GM18867 (cell line): ENCODE measurements at regions not wholly inside any gene's neighbourhood (a gene's known extent, or its start where the extent isn't known, plus 50 kb on each side); places are given as distances from the start of the nearest gene placed in this dataset.

Experiments used
- ATAC-seq: cut with Tn5 transposase; IDR thresholded peaks from one replicate; pipeline ENCODE4 v1.9.1; 2021; ENCODE audit warnings: mild to moderate bottlenecking, moderate library complexity; ENCODE audit not compliant: unreplicated experiment

DNA sequence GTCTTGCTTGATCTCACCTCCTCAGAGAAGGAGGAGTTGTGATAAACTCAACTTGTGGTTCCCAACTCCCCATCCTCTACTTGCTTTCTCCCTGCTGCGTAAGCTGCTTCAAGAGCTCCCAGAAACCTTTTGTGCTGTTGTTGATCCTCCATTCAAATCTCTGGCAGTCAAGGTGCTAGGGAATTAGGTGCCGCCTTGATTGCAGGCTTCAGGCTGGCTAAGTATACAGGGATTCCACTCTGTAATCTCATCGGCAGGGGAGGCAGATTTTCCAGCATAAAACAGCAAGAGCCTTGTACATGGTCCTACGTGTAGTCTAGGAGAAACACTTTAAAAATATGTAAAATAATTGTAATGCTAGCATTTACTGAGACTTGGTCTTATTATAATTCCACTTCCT, 116.2 kb upstream of the DDX18 start:
- no peak for ATAC-seq

DNA sequence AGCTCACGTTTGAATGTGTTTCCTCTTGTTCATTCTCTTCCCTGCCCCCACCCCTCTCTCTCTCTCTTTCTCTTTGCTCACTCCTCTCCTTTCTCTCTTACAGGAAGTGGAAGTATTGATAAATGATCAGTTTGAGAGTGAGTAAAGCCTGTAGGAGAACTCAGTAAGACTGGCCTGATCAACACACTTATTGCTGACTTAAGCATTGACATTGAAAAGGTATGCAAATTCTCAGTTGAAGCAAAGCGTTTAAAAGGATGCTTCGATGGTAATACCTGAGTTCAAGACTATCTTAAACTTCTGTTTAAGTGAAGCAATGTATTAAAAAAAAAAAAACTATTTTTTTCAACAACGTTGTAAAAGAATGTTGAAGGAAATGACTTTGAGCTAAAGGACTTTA, 115.7 kb upstream of the DDX18 start:
- ATAC-seq, result no peak

DNA sequence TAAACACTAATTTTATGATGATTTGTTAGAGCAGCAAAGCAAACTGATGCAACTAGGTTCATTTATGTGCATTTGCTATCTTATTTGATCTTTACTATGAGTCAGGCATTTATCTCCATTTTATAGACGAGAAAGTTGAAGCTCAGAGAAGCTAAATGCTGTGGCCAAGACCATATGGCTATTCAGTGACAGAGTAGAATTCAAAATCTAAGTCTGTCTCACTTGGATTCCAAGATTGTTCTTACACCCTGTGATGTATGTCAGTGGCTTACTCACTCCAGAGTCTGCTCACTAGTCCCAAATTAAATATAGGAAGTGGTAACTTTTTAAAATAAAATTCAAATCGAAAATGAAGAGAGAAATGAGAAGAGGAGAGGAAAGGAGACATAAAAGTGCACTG, 114.0 kb upstream of the DDX18 start:
- no peak for ATAC-seq

DNA sequence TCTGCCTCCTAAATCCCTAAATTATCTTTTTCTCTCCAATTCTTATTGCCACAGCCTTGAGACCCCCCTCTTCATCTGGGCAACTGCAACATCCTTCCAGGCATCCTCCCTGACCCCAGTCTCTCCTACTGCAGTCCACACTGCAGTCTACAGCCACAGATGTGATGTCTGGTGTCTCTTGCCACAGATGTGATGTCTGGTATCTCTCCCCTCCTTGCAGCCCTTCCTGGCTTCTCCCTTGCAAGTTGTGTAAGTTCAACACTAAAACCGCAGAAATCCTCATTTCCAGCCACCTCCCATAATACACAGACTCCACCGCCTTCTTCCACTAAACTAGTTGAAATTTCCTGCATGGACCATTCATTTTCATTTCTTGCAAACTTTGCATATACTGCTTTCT, 113.1 kb upstream of the DDX18 start:
- no peak for ATAC-seq

DNA sequence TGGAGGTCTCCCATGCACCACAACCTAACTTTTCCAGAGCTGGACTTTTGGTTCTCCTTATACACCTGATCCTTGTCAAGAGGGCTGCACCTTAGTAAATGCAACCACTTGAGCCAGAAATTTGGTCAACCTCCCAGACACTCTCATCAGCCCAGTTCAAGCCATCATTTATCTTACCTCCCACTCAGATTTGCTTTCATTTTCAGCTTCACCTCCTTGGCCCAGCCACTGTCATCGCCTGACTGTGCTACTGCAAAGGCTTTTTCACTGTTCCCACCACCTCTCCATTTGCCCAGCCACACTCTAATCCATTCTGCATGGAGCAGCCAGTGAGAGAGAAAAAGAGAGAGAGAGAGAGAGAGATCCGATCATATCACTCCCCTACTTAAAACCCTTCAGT, 112.4 kb upstream of the DDX18 start:
- peak; percentile 69 for ATAC-seq

DNA sequence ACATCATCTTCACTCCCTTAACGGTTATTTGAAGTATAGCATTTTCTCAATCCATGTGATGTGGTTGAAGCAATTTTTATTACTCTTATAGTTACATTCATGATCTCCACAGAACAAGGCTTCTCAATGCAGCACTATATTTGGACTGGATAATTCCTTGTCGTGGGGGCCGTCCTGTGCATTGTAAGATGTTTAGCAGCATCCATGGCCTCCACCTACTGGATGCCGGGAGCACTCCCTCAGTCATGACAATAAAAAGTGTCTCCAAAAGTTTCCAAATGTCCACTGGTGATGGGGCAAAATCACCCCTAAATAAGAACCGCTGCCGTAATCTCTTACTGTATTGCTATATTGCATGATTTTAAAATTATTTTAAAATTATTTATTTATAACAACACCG, 110.6 kb upstream of the DDX18 start:
- no peak for ATAC-seq

DNA sequence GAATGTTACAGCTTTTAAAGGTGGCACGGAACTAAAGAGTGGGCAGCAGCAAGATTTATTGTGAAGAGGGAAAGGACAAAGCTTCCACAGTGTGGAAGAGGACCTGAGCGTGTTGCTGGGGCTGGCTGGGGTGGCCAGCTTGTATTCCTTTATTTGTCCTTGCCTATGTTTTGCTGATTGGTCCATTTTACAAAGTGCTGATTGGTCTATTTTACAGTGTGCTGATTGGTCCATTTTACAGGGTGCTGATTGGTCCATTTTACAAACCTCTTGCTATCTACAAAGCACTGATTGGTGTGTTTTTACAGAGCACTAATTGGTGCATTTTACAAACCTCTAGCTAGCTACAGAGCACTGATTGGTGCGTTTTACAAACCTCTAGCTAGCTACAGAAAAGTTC, 109.7 kb upstream of the DDX18 start:
- no peak for ATAC-seq

DNA sequence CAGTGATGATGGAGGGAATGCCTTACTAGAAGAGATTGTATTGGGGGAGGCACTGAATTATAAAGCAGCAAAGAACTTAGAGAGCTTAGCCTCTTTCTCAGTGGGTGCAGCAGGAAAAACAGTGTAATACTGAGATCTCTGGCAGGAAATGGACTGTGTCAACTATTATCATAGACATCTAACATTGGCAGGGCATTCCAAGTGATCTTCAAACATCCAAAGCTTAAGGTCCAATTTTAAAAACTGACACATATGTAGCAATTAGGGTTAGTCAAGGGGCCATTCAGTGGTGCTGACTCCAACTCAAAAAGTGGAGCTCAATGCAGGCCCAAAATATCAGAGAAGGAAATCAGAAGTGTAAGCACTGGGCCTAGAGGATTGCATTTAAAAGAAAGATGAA, 106.6 kb upstream of the DDX18 start:
- no peak for ATAC-seq

DNA sequence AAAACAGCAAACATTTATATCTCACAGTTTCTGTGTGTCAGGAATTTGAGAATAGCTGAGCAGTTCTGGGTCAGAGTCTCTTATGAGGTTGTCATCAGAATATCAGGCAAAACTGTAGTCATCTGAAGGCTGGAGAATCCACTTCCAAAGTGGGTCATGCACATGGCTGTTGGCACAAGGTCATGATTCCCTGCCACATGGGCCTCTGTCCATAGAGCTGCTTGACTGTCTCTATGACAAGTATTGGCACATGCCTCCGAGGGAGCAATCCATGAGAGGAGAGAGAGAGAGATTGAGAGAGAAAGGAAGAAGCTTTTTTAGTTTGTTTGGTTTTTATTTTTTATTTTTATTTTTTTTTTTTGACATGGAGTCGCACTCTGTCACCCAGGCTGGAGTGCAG, 101.8 kb upstream of the DDX18 start:
- ATAC-seq, result no peak

DNA sequence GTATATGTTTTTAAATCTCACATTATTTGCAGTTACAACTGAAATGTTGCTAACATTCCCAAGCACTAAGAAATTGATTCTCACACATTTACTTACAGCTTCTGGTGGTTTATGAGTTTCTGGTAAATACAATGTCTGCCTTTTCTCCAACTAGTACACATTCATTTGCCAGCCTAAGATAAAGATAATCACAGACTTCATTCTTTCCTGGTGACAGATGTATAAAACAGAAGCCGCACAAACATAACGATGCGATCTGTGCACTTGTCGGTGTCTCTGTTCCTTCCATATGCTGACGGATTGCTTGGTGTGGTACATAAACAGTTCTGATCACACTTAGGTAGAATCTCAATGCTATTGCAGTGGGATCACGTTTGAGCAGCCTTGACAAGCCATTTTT, 100.4 kb upstream of the DDX18 start:
- no peak for ATAC-seq

DNA sequence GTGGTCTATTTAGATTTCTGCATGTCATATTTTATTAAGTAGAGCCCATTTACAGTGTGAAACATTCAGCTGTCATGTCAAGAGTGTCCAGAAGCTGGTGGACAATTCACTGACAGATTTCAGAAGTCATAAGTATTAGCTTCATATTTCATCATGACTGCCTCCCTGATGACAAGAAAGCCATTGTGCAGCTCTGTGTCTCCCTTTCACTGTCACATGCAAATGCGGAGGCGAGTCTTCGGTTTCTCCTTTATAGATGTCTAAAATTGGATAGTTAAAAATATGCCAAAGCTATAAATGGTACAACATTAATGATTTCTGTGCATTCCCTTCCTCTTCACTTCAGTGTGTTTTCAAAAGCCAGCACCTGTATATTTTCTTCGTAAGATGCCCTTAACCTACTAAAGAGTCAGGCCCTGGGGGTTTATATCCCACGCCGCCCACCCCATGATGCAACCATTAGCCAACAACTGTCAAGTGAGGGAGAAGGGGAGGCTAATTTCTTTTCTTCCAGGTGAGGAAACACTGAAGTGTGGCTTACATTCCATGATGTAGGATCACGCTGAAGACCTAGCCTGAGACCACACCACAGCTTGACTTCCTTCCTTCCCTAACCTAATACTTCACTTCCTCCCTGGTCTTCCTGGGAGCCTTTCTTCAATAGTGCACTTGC, 99.6 kb upstream of the DDX18 start:
- ATAC-seq, result no peak

DNA sequence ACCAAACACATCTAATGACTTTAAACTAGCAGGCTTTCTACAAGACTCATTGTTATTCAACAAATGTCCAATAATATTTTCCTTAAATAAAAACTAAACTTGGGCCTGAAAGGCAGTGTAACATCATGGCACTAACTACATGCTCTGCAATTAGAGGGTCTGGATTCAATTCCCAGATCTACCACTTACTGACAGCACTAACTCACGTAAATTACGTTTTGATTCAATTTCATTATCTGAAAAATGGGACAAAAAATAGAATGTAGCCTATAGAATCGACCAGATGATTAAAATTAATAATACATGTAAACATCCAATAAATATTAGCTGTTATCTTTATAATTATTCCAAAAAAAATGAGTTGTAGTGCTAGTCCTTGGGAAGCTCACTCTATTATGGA, 98.0 kb upstream of the DDX18 start:
- no peak for ATAC-seq

DNA sequence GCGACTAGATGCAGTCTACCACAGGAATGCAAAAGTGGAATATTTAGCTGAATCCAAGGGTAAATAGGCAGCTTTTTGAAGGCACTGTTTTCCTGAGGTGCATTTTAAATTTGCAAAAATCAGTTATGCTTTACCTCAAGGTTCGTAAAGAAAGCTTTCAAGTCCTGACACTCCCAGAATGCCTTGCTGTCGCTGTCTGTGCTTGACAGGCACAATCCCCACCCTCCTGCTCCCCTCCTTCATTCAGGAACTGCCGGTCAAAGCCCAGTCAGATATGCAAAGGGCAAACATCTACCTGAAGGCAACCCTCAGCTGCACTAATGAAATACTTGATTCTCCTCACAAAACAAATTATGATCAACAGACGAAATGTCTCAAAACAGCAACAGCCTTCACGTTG, 97.4 kb upstream of the DDX18 start:
- ATAC-seq, result no peak

DNA sequence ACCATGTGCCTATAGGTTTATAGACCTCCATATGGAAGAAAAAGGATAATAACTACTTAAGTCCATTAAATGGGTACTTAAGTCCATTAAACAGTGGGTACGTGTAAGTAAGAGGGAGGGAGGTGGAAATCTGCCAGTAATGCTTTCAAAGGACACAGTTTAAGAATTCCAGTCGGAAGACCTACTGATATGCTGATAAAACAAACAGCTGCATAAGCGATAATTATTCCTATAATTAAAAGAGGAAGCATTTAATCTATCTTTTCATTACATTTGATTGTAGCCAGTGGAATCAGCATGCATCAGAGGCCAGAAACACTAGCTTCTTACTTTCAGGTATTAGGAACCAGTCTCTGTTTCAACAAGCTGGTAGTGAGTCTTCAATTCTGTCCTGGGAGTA, 96.4 kb upstream of the DDX18 start:
- ATAC-seq, result no peak

DNA sequence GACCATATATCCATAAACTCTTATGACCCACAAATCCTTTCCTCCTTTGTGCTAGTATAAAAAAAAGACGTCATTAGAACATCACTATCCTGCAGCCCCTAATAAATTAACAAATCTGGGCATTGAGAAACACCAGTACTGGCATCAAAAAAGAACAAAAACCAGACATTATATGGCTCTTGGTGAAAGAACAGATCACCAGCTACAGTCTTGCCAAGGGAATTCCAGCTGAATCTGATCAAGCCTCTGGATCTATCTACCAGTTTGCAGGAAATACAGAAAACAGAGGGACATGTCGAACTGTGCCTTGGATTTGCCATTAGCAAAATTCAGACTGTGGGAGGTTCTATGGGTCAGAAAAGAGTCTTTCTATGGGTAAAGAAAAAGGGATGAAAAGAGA, 93.7 kb upstream of the DDX18 start:
- ATAC-seq, result no peak

DNA sequence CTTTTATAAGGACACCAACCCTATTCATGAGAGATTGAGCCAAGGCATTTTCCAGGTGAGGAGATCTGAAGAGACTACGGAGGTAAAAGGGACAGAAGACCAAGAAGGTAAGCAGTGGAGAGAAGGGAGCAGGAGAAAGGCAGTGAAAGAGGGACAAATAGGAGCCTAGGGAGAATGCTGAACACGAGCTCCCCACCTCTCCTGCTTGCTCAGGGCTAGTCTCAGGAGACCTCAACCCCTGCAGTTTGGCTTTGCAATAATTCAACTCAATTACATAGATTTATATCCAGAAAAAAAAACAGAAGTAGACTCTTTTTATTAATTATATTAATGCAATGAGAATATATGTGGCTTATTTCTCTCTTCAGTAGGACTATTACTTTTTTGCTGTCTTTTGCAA, 91.0 kb upstream of the DDX18 start:
- ATAC-seq, result no peak

DNA sequence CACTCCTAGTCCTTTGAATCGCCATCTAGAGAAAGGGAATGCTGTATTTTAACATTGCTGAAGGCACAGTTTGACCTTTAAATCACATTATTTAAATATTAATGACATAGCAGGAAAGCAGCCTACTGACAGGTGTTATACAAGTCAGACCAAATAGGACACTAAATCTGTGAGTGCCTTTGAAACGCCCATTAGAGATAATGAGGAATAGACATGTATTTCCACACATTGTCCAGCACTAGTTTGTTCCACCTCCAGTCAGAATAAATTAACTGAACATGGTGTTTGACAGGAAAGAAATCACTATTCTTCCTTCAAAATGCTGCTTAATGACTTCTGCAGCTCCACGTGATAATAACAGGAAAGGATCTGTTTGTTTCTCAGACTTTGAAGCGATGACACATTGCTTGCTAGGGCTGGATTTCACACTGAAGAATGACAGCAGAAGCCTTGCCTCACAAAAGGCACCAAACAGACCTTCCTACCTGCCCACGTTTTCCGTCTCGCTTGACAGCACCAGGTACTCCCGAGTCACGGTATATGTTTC, 90.5 kb upstream of the DDX18 start:
- ATAC-seq, result no peak

DNA sequence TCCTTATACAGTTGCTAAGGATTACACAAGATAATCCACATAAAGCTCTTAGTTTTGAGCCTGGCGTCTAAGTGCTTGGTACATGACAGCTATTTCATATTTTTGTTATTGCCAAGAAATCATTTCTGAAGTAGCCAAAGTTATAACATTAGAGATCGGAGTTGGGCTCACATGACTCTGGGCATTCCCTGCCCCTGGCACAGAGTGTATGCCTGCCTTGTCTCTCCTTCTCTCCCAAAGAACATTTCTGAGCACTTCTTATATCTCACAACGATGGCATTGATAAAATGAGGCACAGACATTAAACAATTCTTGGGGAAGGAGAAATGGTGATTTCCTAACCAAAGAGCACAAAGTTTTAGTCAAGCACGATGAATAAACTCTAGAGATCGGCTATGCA, 87.7 kb upstream of the DDX18 start:
- no peak for ATAC-seq

DNA sequence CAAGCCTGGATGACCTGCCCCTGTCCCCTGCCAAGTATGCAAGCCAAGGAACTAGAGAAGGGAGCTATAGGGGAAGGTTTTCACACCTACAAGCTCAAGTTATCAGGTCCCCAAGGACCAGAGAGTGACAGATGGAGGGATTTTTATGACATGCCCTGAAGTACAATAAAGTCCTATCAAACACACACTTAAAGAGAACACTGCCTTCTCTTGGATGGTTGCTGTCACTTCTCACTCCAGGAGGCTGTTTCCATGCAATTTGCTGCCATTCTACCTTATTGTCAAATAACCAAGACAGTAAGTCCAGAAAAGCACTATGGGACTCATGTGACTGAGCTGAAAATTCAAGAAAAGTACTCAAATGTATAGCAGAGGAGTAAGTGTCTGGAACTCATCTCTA, 76.6 kb upstream of the DDX18 start:
- no peak for ATAC-seq

DNA sequence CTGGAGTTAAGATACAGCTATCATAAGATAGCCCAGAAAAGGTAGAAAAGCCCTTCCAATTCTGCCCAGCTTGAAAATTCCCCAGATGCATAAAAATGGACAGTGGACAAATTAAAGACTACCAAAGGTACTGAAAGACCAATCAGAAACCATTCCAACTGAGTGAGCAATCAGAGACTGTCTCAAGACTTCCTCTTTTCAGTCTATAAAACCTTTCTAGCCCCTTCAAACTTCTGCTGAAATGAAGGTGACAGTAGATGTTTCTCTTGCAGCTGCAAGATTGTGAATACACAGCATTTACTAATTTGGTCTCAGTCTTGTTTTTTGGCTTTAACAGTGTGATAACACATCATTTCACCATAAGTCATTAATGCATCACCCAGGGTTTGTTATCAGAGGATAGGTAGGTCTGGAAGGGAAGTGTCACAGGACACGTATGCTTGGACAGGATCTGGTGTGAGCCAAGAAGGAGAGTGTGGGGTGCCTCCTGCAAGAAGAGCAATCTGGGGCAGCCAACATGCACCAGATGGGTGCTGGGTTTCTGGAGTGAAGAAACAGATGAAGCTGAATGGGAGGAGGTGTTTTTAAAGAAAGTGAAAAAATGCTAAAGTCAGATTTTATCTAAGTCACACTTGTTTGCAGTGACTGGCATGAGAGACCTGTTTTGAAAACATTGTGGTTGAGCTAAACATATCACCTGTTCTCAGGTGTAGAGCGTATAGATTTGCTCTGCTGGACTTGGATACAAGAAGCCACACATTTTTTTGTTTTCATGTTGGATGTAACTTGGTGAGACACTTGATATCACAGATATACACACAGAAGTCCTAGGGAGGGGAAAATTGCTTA, 75.3 kb upstream of the DDX18 start:
- ATAC-seq, result peak; percentile 52

DNA sequence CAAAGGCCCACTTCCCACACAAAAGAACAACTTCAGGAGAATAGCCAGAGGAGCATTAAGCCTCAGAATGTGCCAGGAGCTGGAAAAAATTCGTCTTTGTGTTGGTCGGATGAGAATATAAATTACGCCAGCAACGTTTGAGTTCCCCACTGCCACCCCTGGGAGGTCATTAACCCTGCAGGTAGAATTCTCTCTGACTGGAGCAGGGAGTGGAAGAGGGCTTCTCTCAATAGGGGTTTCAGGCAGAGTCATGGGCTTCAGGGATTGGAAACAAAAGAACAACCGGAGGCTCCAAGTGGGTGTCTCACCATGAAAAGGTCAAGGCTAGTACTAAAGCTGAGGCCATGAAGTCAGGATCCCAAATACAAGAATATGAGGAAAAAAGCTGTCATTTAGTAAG, 69.0 kb upstream of the DDX18 start:
- no peak for ATAC-seq

DNA sequence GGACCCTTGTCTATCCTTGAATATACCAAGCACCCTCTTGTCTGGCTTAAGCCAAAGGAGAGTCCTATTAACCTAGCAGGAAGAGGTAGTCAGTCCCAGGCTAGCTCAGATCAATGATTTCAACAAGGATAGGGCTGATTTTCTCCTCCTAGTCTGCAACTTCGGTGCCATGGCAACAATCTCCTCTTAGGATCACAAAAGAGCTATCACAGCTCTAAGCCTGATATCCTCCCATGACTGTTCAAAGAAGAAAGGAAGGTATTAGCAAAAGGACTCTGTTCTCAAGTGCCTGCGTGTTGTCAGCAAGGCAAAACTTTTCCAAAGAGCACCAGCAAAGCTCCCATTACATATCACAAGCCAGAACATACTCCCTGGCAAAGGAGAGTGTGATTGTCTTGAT, 58.7 kb upstream of the DDX18 start:
- ATAC-seq, result no peak
